Loucy (cell line): ENCODE measurements at regions not wholly inside any gene's neighbourhood (a gene's known extent, or its start where the extent isn't known, plus 50 kb on each side); places are given as distances from the start of the nearest gene placed in this dataset.

Source experiments
- H2AFZ ChIP-seq: fragments of 200-600 bp; sonication (generic); 2 replicates; pipeline ENCODE4 v1.6.0; 2016; ENCODE audit warnings: antibody characterized with exemption, mild to moderate bottlenecking, low read length, moderate library complexity
- H3F3A ChIP-seq: fragments of 200-600 bp; 2 replicates; pipeline ENCODE4 v1.6.0; 2016; ENCODE audit warnings: antibody characterized with exemption, low read depth, mild to moderate bottlenecking
- H3K27me3 ChIP-seq: fragments of 200-600 bp; sonication (generic); 2 replicates; pipeline ENCODE4 v1.6.1; 2014; ENCODE audit warnings: low read length, mild to moderate bottlenecking; ENCODE audit not compliant: insufficient read depth, poor library complexity, severe bottlenecking
- H3K36me3 ChIP-seq: fragments of 200-600 bp; sonication (generic); 2 replicates; pipeline ENCODE4 v1.6.1; 2016; ENCODE audit warnings: low read length; ENCODE audit not compliant: insufficient read depth
- H3K4me1 ChIP-seq: fragments of 200-600 bp; sonication (generic); 2 replicates; pipeline ENCODE4 v1.5.1; 2014; ENCODE audit warnings: low read length, mild to moderate bottlenecking; ENCODE audit not compliant: insufficient read depth, poor library complexity, severe bottlenecking
- H3K4me2 ChIP-seq: fragments of 200-600 bp; sonication (generic); 2 replicates; pipeline ENCODE4 v1.6.0; 2014; ENCODE audit warnings: antibody characterized with exemption, low read length, low read depth, mild to moderate bottlenecking; ENCODE audit not compliant: poor library complexity, severe bottlenecking
- H3K4me3 ChIP-seq: fragments of 200-600 bp; sonication (generic); 2 replicates; pipeline ENCODE4 v1.5.1; 2014; ENCODE audit warnings: low read length, mild to moderate bottlenecking, mixed read lengths; ENCODE audit not compliant: poor library complexity, severe bottlenecking
- H3K79me2 ChIP-seq: fragments of 200-600 bp; sonication (generic); 2 replicates; pipeline ENCODE4 v1.6.1; 2014; ENCODE audit warnings: low read length; ENCODE audit not compliant: insufficient read depth
- H3K9ac ChIP-seq: fragments of 200-600 bp; sonication (generic); 2 replicates; pipeline ENCODE4 v1.6.0; 2014; ENCODE audit warnings: mild to moderate bottlenecking, low read depth, low read length, moderate library complexity; ENCODE audit not compliant: poor library complexity, severe bottlenecking
- H3K9me2 ChIP-seq: fragments of 200-600 bp; sonication (generic); replicated peaks from 2 replicates; pipeline ENCODE4 v1.6.1; 2016; ENCODE audit warnings: low read depth, low read length, mixed read lengths
- H3K9me3 ChIP-seq: fragments of 200-600 bp; sonication (generic); 2 replicates; pipeline ENCODE4 v1.6.1; 2014; ENCODE audit warnings: mild to moderate bottlenecking, antibody characterized with exemption, low read length, low read depth; ENCODE audit not compliant: insufficient read depth
- H4K20me1 ChIP-seq: fragments of 200-600 bp; sonication (generic); 2 replicates; pipeline ENCODE4 v1.6.0; 2014; ENCODE audit warnings: antibody characterized with exemption, low read length, mild to moderate bottlenecking; ENCODE audit not compliant: insufficient read depth, poor library complexity, severe bottlenecking
- EZH2phosphoT487 ChIP-seq: fragments of 200-600 bp; IDR thresholded peaks from 2 replicates; pipeline ENCODE4 v1.6.1; 2018; ENCODE audit warnings: antibody characterized with exemption, mild to moderate bottlenecking, moderate library complexity, borderline replicate concordance
- TF ChIP-seq, protein P1 (sequence below): fragments of 200-600 bp; sonication (generic); conservative IDR thresholded peaks from 2 replicates; pipeline ENCODE4 v1.5.1; 2014; ENCODE audit warnings: mild to moderate bottlenecking, antibody characterized with exemption, low read length

DNA sequence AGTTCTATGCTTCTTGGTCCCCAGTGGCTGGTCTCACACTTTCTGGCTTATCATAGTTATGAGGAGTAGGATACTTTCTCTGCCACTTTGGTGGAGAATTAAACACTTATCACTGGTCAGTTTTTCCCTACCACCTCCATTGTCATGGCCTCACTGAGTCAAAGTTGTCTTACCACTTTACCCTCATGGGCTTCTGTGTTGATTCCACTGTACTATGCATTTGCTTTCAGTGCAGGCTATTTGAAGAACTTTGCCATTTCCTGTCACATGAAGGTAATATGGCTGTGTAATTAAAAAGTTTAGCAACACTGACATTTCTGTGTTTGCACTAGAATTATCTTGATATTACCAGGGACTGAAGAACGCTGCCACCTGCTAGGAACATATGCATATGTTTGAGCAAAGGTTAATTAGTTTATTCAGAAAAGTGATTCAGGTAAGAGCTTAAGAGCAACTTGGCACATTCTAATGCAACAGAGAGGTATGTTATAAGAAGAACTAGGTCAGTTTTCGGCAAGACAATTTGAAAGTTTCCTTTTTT, 377.3 kb downstream of the PDCD6IP start:
- Histone ChIP-seq H3F3A (no peaks in the 10 kb centered on the region), H3K4me1 (peaks cover 22% of the 10 kb centered on the region), H3K27me3 (no peaks in the 10 kb centered on the region), H4K20me1 (no peaks in the 10 kb centered on the region), H3K9ac (no peak overlapping the region), H3K79me2 (no peaks in the 10 kb centered on the region), H3K9me2 (no peaks in the 10 kb centered on the region), H3K4me3 (no peak overlapping the region), H3K9me3 (no peaks in the 10 kb centered on the region), H3K36me3 (no peaks in the 10 kb centered on the region), H3K4me2 (no peak overlapping the region), H2AFZ (peak overlapping the region; percentile 68)
- TF ChIP-seq, protein P1, sequence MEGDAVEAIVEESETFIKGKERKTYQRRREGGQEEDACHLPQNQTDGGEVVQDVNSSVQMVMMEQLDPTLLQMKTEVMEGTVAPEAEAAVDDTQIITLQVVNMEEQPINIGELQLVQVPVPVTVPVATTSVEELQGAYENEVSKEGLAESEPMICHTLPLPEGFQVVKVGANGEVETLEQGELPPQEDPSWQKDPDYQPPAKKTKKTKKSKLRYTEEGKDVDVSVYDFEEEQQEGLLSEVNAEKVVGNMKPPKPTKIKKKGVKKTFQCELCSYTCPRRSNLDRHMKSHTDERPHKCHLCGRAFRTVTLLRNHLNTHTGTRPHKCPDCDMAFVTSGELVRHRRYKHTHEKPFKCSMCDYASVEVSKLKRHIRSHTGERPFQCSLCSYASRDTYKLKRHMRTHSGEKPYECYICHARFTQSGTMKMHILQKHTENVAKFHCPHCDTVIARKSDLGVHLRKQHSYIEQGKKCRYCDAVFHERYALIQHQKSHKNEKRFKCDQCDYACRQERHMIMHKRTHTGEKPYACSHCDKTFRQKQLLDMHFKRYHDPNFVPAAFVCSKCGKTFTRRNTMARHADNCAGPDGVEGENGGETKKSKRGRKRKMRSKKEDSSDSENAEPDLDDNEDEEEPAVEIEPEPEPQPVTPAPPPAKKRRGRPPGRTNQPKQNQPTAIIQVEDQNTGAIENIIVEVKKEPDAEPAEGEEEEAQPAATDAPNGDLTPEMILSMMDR, result no peak
- no peak for TF ChIP-seq EZH2phosphoT487

DNA sequence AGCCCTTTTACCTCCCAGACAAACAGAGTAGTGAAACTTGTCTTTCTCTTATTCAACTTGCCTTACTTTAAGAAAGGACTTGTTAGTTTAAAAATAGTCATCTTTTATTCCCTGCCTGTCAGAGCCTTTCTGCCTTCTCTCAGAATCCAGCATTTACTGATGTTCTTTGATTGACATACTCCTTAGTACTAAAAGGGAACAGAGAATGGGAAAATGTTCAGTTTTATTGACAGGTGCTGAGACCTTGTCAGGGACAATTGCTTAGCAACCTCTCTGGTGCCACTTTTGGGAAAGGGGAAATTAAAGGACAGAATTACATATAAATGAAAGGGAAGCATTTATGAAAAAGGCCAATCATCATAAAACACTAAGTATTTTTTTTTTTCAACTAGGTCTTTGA, 378.3 kb downstream of the PDCD6IP start:
- no peaks in the 10 kb centered on the region for H3F3A ChIP-seq
- no peaks in the 10 kb centered on the region for H3K9me3 ChIP-seq
- H3K4me1 ChIP-seq, result peaks cover 18% of the 10 kb centered on the region
- H3K9me2 ChIP-seq, result no peaks in the 10 kb centered on the region
- TF ChIP-seq, protein P1, result no peak
- no peak for TF ChIP-seq EZH2phosphoT487
- H3K79me2 ChIP-seq, result no peaks in the 10 kb centered on the region
- no peaks in the 10 kb centered on the region for H3K36me3 ChIP-seq
- H3K9ac ChIP-seq, result no peak overlapping the region
- no peak overlapping the region for H3K4me2 ChIP-seq
- no peaks in the 10 kb centered on the region for H4K20me1 ChIP-seq
- peak overlapping the region; percentile 22; the same call in 1 of the 2 replicates for H2AFZ ChIP-seq
- H3K4me3 ChIP-seq, result no peak overlapping the region
- H3K27me3 ChIP-seq, result no peaks in the 10 kb centered on the region

DNA sequence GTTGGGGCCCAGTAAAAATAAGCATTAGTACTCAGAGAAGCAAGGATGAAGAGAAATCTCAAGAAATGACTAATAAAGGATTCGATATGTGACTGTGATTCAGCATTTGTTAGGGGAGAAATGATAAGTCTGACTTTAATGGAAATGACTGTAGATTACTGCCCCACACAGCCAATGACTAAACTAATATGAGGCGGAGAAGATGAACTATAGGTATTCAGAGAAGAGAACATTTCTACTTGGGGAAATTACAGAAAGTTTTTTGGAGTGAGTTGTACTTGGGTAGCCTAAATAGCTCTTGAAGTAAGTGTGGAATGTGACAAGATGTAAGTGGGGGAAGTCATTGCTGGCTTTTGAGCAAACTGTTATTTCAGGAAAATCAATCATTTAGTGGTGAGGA, 380.0 kb downstream of the PDCD6IP start:
- Histone ChIP-seq H3K4me3 (no peak overlapping the region), H3K4me2 (no peak overlapping the region), H3K36me3 (no peaks in the 10 kb centered on the region), H3K79me2 (no peaks in the 10 kb centered on the region), H3F3A (no peaks in the 10 kb centered on the region), H3K9ac (no peak overlapping the region), H3K27me3 (no peaks in the 10 kb centered on the region), H4K20me1 (no peaks in the 10 kb centered on the region), H2AFZ (no peak overlapping the region), H3K4me1 (peaks cover 18% of the 10 kb centered on the region), H3K9me2 (no peaks in the 10 kb centered on the region), H3K9me3 (no peaks in the 10 kb centered on the region)
- TF ChIP-seq, protein P1, result no peak
- no peak for TF ChIP-seq EZH2phosphoT487
